ENCODE measurements at regions not wholly inside any gene's neighbourhood (a gene's known extent, or its start where the extent isn't known, plus 50 kb on each side); places are given as distances from the start of the nearest gene placed in this dataset.

DNA sequence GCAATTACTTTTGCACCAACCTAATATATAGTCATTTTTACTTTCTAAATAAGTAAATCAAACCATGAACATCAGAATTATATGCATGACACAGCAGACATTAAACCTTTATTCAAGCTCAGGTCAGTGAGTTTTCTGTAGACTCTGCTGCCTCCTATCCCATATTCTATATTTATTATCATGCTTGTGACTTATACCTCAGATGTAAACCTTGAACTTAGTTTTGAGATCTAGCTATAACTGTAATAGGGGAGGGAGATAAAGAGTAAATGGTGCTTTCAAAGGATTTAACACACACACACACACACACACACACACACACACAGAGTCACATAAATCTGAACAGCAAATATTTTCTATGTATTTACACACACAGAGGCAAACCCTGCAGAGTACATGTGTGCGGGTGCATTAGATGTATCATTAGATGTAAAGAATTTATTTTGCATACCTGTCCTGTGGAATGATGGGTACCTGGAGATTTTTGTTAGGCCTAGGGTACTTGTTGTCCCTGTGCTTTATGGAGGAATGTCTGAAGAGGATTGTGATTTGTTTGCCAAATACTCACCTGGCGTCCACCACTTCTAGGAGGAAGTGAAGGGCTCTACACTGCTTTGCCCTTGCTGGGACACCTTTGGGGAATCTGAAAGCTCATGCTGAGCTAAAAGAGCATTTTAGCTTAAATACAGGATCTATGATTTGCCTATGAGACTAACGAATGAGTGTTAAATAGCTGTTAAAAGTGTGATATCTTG is 521.9 kb downstream of the KLF5 start:
- Histone ChIP-seq H3K27me3 (no peaks in the 10 kb centered on the region), H3K4me1 (peaks cover 0 to 7% (median 2%) of the 10 kb centered on the region in 4 donors), H3K9me3 (peaks cover 0 to 2% (median under 1%) of the 10 kb centered on the region in 4 donors), H3K27ac (no peak overlapping the region), H3K36me3 (no peaks in the 10 kb centered on the region), H3K4me3 (no peak overlapping the region)
- no peak for DNase-seq (ENCODE audit: low spot score in 2 of 2)
- no peak for TF ChIP-seq EP300 (IDR thresholded peaks at IDR 0.05)
- TF ChIP-seq, protein P1, sequence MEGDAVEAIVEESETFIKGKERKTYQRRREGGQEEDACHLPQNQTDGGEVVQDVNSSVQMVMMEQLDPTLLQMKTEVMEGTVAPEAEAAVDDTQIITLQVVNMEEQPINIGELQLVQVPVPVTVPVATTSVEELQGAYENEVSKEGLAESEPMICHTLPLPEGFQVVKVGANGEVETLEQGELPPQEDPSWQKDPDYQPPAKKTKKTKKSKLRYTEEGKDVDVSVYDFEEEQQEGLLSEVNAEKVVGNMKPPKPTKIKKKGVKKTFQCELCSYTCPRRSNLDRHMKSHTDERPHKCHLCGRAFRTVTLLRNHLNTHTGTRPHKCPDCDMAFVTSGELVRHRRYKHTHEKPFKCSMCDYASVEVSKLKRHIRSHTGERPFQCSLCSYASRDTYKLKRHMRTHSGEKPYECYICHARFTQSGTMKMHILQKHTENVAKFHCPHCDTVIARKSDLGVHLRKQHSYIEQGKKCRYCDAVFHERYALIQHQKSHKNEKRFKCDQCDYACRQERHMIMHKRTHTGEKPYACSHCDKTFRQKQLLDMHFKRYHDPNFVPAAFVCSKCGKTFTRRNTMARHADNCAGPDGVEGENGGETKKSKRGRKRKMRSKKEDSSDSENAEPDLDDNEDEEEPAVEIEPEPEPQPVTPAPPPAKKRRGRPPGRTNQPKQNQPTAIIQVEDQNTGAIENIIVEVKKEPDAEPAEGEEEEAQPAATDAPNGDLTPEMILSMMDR (IDR thresholded peaks at IDR 0.05), result no peak
- TF ChIP-seq POLR2A (IDR thresholded peaks at IDR 0.05), result no peak
- 87 to 96% methylated on average over 3 of the region's 3 CpGs for WGBS, 2 donors

DNA sequence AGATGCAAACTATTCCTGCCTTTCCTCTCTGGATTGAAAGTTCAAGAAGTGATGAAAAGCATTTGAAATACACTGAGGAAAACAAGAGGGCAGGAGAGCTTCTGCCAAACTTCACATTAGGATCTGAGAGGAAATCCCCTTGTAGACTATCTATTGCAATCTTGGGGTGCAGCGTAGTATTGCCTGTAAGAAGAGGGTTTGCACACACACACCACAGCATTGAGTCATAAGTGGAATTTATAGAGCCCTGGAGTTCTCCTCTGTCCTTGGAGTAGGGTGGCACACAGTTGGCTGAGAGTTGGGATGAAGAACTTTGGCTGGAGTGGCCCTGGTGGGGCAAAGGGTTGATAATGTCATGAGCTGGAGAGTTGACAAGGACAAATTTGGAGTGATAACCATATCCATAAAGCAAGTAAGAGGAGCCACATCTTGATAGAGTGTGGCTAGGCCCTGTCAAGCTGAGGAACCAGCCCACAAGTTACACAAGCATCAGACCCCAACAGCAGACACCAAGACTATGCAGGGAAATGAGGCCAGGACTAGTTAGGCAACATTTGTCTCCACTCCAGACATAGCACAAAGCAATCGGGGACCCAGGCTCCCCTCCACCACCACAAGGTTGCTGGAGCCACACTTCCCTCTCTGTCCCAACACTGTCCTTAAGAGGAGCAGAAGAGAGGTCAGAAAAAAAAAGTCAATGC is 520.9 kb downstream of the KLF5 start:
- WGBS, 2 donors, result 95 to 98% methylated on average over 2 of the region's 2 CpGs
- no peak for TF ChIP-seq EP300 (IDR thresholded peaks at IDR 0.05)
- no peak for TF ChIP-seq POLR2A (IDR thresholded peaks at IDR 0.05)
- TF ChIP-seq, protein P1 (IDR thresholded peaks at IDR 0.05), result no peak
- H3K27me3 ChIP-seq, result no peaks in the 10 kb centered on the region
- peaks cover 0 to 7% (median 2%) of the 10 kb centered on the region in 4 donors for H3K4me1 ChIP-seq
- H3K9me3 ChIP-seq, result no peaks in the 10 kb centered on the region
- H3K4me3 ChIP-seq, result no peak overlapping the region
- H3K36me3 ChIP-seq, result no peaks in the 10 kb centered on the region
- no peak for DNase-seq (ENCODE audit: low spot score in 2 of 2)
- H3K27ac ChIP-seq, result no peak overlapping the region

DNA sequence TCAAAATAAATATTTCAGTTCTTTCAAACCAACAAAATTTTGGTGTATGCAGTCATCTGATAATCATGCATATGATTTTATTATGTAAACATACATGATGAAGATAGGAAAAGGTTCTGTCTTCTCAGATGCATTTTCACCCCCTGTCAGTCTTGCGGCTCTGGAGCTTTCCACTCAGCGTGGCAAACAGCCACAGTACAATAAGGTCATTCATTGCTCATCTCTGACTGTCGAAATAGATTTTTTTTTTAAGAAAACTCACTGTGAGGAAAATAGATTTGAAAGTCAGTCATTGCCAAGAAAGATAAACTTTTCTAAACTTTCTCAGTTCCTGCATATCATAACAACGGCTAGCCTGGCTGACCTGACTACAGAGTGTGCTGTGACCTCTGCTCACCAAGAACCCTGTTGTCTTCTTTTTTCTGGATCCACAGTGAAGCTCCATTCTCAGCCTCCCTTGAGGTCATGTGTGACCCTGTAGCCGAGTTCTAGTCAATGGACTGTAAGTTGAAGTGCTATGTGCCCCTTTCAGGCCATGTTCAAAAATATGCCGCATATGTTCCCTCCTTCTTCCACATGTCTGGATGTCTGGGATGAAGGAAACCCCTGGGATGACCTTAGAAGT is 519.6 kb downstream of the KLF5 start:
- Histone ChIP-seq H3K9me3 (no peaks in the 10 kb centered on the region), H3K27ac (no peak overlapping the region), H3K4me1 (peaks cover 0 to 7% (median 2%) of the 10 kb centered on the region in 4 donors), H3K27me3 (no peaks in the 10 kb centered on the region), H3K4me3 (no peak overlapping the region), H3K36me3 (no peaks in the 10 kb centered on the region)
- WGBS, 2 donors, result 26 to 27% methylated on average over 6 of the region's 6 CpGs
- TF ChIP-seq POLR2A (IDR thresholded peaks at IDR 0.05) (no peak), EP300 (IDR thresholded peaks at IDR 0.05) (peak in 1 of 2 donors; percentile 16)
- TF ChIP-seq, protein P1 (IDR thresholded peaks at IDR 0.05), result no peak
- DNase-seq (ENCODE audit: low spot score in 2 of 2), result no peak

DNA sequence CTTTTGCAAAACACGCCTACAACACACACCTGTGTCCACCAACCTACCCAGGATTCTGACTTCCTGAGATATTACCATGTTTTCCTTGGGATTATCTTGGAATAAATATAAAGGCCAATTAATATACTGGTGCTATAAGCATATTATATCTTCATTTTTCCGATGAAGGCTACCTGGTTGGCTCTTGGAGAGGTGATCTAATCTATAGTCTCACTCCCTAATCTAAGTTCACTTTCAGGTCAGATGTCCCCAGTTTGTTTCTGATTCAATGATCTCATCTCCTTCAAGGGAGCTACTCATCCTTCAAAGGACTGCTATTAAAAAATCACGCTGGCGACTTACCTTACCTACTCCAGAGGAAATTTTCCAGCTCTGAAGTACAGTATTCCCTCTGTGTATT is 517.5 kb downstream of the KLF5 start:
- Histone ChIP-seq H3K27ac (no peak overlapping the region), H3K4me1 (peaks cover 0 to 7% (median 0%) of the 10 kb centered on the region in 4 donors), H3K36me3 (no peaks in the 10 kb centered on the region), H3K4me3 (no peak overlapping the region), H3K27me3 (no peaks in the 10 kb centered on the region), H3K9me3 (no peaks in the 10 kb centered on the region)
- TF ChIP-seq, protein P1 (IDR thresholded peaks at IDR 0.05), result no peak
- TF ChIP-seq EP300 (IDR thresholded peaks at IDR 0.05) (no peak), POLR2A (IDR thresholded peaks at IDR 0.05) (no peak)
- 75 to 80% methylated on average over 4 of the region's 4 CpGs for WGBS, 2 donors
- no peak for DNase-seq (ENCODE audit: low spot score in 2 of 2)

DNA sequence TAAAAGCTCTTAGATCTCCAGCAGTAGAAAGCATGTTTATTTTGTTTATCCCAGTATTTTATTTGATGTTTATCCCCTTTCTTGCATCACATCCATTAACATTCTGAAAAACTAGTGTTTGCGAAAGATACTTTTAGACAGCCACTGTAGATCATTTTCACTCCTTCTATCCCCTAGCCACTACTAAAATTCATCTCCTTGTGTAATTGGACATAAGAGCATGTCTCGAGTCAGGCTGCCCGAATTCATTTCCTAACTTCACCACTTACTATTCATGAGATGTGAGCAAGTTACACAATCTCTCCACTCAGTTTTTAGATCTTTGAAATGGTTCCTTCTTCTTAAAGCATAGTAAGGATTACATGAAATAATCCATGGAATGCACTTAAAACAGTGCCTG is 514.0 kb downstream of the KLF5 start:
- TF ChIP-seq, protein P1 (IDR thresholded peaks at IDR 0.05), result no peak
- no peak for TF ChIP-seq POLR2A (IDR thresholded peaks at IDR 0.05)
- no peak for TF ChIP-seq EP300 (IDR thresholded peaks at IDR 0.05)
- H3K36me3 ChIP-seq, result no peaks in the 10 kb centered on the region
- H3K27me3 ChIP-seq, result no peaks in the 10 kb centered on the region
- DNase-seq (ENCODE audit: low spot score in 2 of 2), result no peak
- no peak overlapping the region for H3K4me3 ChIP-seq
- H3K9me3 ChIP-seq, result no peaks in the 10 kb centered on the region
- 46 to 47% methylated on average over 3 of the region's 3 CpGs for WGBS, 2 donors
- no peak overlapping the region for H3K27ac ChIP-seq
- no peaks in the 10 kb centered on the region for H3K4me1 ChIP-seq
